ENCODE measurements at regions not wholly inside any gene's neighbourhood (a gene's known extent, or its start where the extent isn't known, plus 50 kb on each side); places are given as distances from the start of the nearest gene placed in this dataset.

DNA sequence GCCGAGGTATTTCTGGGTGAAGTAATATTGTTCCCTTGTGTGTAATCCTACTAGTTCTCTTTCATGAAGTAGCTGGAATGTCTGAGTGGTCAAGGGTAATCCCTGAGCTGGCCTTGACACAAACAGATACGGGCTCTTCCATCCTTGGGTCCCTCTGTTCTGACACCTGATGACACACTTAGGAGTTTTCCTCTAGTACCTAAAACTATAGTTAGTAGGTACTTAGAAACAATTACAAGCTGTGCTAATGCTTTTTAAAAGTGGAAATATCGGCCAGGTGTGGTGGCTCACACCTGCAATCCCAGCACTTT is 59.2 kb upstream of the IL1R1 start (continued):
- TF ChIP-seq RAD21 (IDR thresholded peaks at IDR 0.05; ENCODE audit: low read length) (no peak), RFX5 (IDR thresholded peaks at IDR 0.05; ENCODE audit: low read depth, low read length) (no peak)
- TF ChIP-seq, protein P1, sequence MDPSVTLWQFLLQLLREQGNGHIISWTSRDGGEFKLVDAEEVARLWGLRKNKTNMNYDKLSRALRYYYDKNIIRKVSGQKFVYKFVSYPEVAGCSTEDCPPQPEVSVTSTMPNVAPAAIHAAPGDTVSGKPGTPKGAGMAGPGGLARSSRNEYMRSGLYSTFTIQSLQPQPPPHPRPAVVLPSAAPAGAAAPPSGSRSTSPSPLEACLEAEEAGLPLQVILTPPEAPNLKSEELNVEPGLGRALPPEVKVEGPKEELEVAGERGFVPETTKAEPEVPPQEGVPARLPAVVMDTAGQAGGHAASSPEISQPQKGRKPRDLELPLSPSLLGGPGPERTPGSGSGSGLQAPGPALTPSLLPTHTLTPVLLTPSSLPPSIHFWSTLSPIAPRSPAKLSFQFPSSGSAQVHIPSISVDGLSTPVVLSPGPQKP (IDR thresholded peaks at IDR 0.05; ENCODE audit: borderline replicate concordance, low read depth, low read length) = no peak

DNA sequence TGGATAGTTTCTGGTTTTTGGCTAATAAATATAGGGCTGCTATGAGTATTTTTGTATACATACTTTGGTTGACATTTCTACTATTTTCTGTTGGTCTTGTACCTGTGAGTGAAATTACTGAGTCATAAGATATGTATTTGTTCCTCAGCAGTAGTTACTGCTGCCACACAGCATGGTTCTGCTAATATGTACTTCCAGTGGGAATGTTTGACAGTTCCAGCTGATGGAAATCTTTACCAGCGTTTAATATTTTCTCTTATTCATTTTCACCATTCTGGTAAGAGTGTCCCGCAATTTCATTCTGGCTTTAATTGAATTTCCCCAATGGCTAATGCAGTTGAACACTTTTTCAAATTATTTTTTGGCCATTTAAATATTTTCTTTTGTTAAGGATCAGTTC is 57.9 kb upstream of the IL1R1 start:
- BruUV-seq (replicated peaks) = no TSS peak
- ATAC-seq (ENCODE audit: low read depth) (no peak), DNase-seq (no peak)
- Histone ChIP-seq H4K5ac (ENCODE audit: low read depth, low read length) (no peak overlapping the region), H2BK120ac (ENCODE audit: low read depth, low read length) (no peak overlapping the region; the same call in 1 of the 2 replicates), H2AK9ac (replicated peaks; ENCODE audit: low read depth, low read length, poor library complexity) (no peak overlapping the region), H3K27me3 (ENCODE audit: control insufficient read depth, insufficient read depth, low read length) (no peaks in the 10 kb centered on the region), H3K79me1 (ENCODE audit: low read depth in 1 of 2, low read length in 2 of 2) (0 out of 4 replicates have a peak, but pooled peaks cover 0 to 4% of the 10 kb centered on the region in 2 experiments), H3K56ac (ENCODE audit: extremely low read depth, insufficient read depth, low read length) (no peak overlapping the region), H3K36me3 (ENCODE audit: control insufficient read depth, insufficient read depth, low read length) (no peaks in the 10 kb centered on the region), H3K4me2 (ENCODE audit: low read depth, low read length) (no peak overlapping the region), H3K18ac (ENCODE audit: low read depth, low read length) (no peak overlapping the region), H2BK20ac (ENCODE audit: low read depth, low read length) (no peak overlapping the region), H3K4ac (ENCODE audit: low read depth, low read length) (no peak overlapping the region), H4K91ac (ENCODE audit: insufficient read depth, low read depth, low read length) (no peak overlapping the region), H3K27ac (ENCODE audit: insufficient read depth, low read length) (no peak overlapping the region), H2BK15ac (ENCODE audit: low read depth, low read length) (no peak overlapping the region), H3K9ac (ENCODE audit: low read depth, low read length) (no peak overlapping the region), H3K9me3 (ENCODE audit: control insufficient read depth, insufficient read depth, low read length) (no peaks in the 10 kb centered on the region), H4K20me1 (ENCODE audit: insufficient read depth, low read length) (no peaks in the 10 kb centered on the region), H3K23ac (ENCODE audit: low read depth, low read length) (no peak overlapping the region), H3K14ac (replicated peaks; ENCODE audit: low read depth, low read length) (no peak overlapping the region; the same call in 1 of the 2 replicates), H3K4me1 (ENCODE audit: control insufficient read depth, insufficient read depth, low read length) (peaks cover 4% of the 10 kb centered on the region), H2AFZ (replicated peaks; ENCODE audit: low read length, poor library complexity) (no peak overlapping the region), H2AK5ac (ENCODE audit: low read depth, low read length) (no peak overlapping the region), H3K4me3 (ENCODE audit: insufficient read depth, low read depth, low read length) (no peak overlapping the region), H3K9me1 (ENCODE audit: insufficient read depth, low read length) (peaks cover 10% of the 10 kb centered on the region; the same call in 1 of the 2 replicates), H2BK5ac (ENCODE audit: low read depth, low read length, poor library complexity, severe bottlenecking) (no peak overlapping the region), H4K8ac (ENCODE audit: low read depth in 2 of 2, low read length in 2 of 2) (no peak overlapping the region)
- CTCF ChIA-PET = no interaction called here
- dilution Hi-C loops (cut with HindIII; ENCODE audit: low sequenced_read_pairs, unreplicated experiment) = no loop called here
- intact Hi-C loops (cut with micrococcal nuclease) = no loop called here
- no CpG with 5 or more reads among the region's 2 CpGs for whole genome bisulfite sequencing, 2 experiments (ENCODE audit: extremely low coverage in 2 of 2, insufficient read length in 1 of 2)
- in situ Hi-C loops (cut with MboI; ENCODE audit: low sequenced_read_pairs) = no loop called here
- POLR2A ChIA-PET (ENCODE audit: unreplicated experiment) = no interaction called here
- no peak for TF ChIP-seq MXI1 (IDR thresholded peaks at IDR 0.05; ENCODE audit: borderline replicate concordance, low read depth, low read length)
- TF ChIP-seq RAD21 (IDR thresholded peaks at IDR 0.05; ENCODE audit: low read length) = no peak
- no peak for TF ChIP-seq RFX5 (IDR thresholded peaks at IDR 0.05; ENCODE audit: low read depth, low read length)
- TF ChIP-seq, protein P1 (IDR thresholded peaks at IDR 0.05; ENCODE audit: borderline replicate concordance, low read depth, low read length) = no peak
- no peak for TF ChIP-seq RCOR1 (IDR thresholded peaks at IDR 0.05; ENCODE audit: insufficient replicate concordance, low read length)
- no peak for TF ChIP-seq NFE2L2 (IDR thresholded peaks at IDR 0.05; ENCODE audit: low read depth, low read length)
- TF ChIP-seq CEBPB (IDR thresholded peaks at IDR 0.05; ENCODE audit: low read depth, low read length) = no peak
- no peak for TF ChIP-seq FOS (IDR thresholded peaks at IDR 0.05; ENCODE audit: low read depth, low read length)
- no peak for TF ChIP-seq CHD1 (IDR thresholded peaks at IDR 0.05; ENCODE audit: low read depth, low read length)
- no peak for TF ChIP-seq BHLHE40 (IDR thresholded peaks at IDR 0.05; ENCODE audit: low read depth, low read length)
- TF ChIP-seq POLR2A (IDR thresholded peaks at IDR 0.05; ENCODE audit: low read depth, low read length) = no peak
- TF ChIP-seq MAFK (IDR thresholded peaks at IDR 0.05; ENCODE audit: low read depth, low read length) = no peak
- TF ChIP-seq SMC3 (IDR thresholded peaks at IDR 0.05; ENCODE audit: low read depth, low read length) = no peak
- TF ChIP-seq, protein P2, sequence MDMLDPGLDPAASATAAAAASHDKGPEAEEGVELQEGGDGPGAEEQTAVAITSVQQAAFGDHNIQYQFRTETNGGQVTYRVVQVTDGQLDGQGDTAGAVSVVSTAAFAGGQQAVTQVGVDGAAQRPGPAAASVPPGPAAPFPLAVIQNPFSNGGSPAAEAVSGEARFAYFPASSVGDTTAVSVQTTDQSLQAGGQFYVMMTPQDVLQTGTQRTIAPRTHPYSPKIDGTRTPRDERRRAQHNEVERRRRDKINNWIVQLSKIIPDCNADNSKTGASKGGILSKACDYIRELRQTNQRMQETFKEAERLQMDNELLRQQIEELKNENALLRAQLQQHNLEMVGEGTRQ (IDR thresholded peaks at IDR 0.05; ENCODE audit: low read depth, low read length) = no peak

Measured in IMR-90 (cell line).